ENCODE measurements at regions not wholly inside any gene's neighbourhood (a gene's known extent, or its start where the extent isn't known, plus 50 kb on each side); places are given as distances from the start of the nearest gene placed in this dataset.
"Not testable (repeated sequence)": the region's sequence is repeated elsewhere in the genome, so short reads cannot be mapped to it uniquely, and the experiment has no call there.

DNA sequence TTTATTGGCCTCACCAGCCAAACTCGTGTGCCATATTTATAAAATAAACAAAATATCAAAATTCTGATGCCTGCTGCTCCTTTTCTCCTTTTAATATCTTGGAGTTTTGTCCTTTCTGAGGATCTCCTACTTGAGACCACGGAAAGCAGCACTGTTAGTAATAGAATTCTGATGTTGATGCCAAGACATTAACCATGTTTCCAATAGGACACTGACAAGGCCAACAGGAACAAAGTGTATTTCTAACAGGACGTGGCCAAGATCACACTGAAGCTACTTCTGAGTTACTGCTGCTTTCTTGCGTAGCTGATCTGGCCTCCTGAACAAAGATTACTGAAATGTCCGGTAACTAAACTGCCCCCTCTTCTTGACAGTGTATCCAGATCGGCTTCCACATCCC, 848.5 kb downstream of the TTLL7 start:
- H3K4me1 ChIP-seq (ENCODE audit: control insufficient read depth, insufficient read depth, low read length); H3K27me3 ChIP-seq (ENCODE audit: control insufficient read depth, insufficient read depth, low read length); H3K9me3 ChIP-seq (ENCODE audit: control insufficient read depth, low read depth, low read length); H3K4me3 ChIP-seq (ENCODE audit: low read length); DNase-seq; H3K27ac ChIP-seq (ENCODE audit: low read length); H3K36me3 ChIP-seq (ENCODE audit: control insufficient read depth, insufficient read depth, low read length): not testable (repeated sequence)
- WGBS (ENCODE audit: insufficient coverage, low lambda C conversion rate): no CpG with 5 or more reads among the region's 6 CpGs

- not testable (repeated sequence) for H3K27me3 ChIP-seq (ENCODE audit: control insufficient read depth, insufficient read depth, low read length); H3K4me1 ChIP-seq (ENCODE audit: control insufficient read depth, insufficient read depth, low read length); H3K9me3 ChIP-seq (ENCODE audit: control insufficient read depth, low read depth, low read length); DNase-seq; H3K27ac ChIP-seq (ENCODE audit: low read length); H3K36me3 ChIP-seq (ENCODE audit: control insufficient read depth, insufficient read depth, low read length); H3K4me3 ChIP-seq (ENCODE audit: low read length)
- 33% methylated on average over 1 of the region's 2 CpGs for WGBS (ENCODE audit: insufficient coverage, low lambda C conversion rate)
Measured at GRCh38 chr1:83145820-83146219, 853.1 kb downstream of the TTLL7 start.

- not testable (repeated sequence) for DNase-seq; H3K9me3 ChIP-seq (ENCODE audit: control insufficient read depth, low read depth, low read length); H3K27me3 ChIP-seq (ENCODE audit: control insufficient read depth, insufficient read depth, low read length); H3K4me1 ChIP-seq (ENCODE audit: control insufficient read depth, insufficient read depth, low read length); H3K36me3 ChIP-seq (ENCODE audit: control insufficient read depth, insufficient read depth, low read length); H3K4me3 ChIP-seq (ENCODE audit: low read length); H3K27ac ChIP-seq (ENCODE audit: low read length)
- WGBS (ENCODE audit: insufficient coverage, low lambda C conversion rate): no CpG with 5 or more reads among the region's 1 CpG
Measured at GRCh38 chr1:83142802-83143201, 856.1 kb downstream of the TTLL7 start.

GRCh38 chr1:83135524-83136157, 863.3 kb downstream of the TTLL7 start:
- not testable (repeated sequence) for H3K4me3 ChIP-seq (ENCODE audit: low read length); H3K9me3 ChIP-seq (ENCODE audit: control insufficient read depth, low read depth, low read length); H3K36me3 ChIP-seq (ENCODE audit: control insufficient read depth, insufficient read depth, low read length); DNase-seq; H3K27me3 ChIP-seq (ENCODE audit: control insufficient read depth, insufficient read depth, low read length); H3K27ac ChIP-seq (ENCODE audit: low read length); H3K4me1 ChIP-seq (ENCODE audit: control insufficient read depth, insufficient read depth, low read length)
- WGBS (ENCODE audit: insufficient coverage, low lambda C conversion rate): no CpG with 5 or more reads among the region's 1 CpG

- H3K9me3 ChIP-seq (ENCODE audit: control insufficient read depth, low read depth, low read length); H3K27me3 ChIP-seq (ENCODE audit: control insufficient read depth, insufficient read depth, low read length); H3K4me1 ChIP-seq (ENCODE audit: control insufficient read depth, insufficient read depth, low read length); H3K4me3 ChIP-seq (ENCODE audit: low read length); H3K36me3 ChIP-seq (ENCODE audit: control insufficient read depth, insufficient read depth, low read length); H3K27ac ChIP-seq (ENCODE audit: low read length): not testable (repeated sequence)
- WGBS (ENCODE audit: insufficient coverage, low lambda C conversion rate): no CpG with 5 or more reads among the region's 3 CpGs
- DNase-seq: peak in 1 of 2 donors; percentile 11
Measured at GRCh38 chr1:83134322-83135014, 864.5 kb downstream of the TTLL7 start.

DNA sequence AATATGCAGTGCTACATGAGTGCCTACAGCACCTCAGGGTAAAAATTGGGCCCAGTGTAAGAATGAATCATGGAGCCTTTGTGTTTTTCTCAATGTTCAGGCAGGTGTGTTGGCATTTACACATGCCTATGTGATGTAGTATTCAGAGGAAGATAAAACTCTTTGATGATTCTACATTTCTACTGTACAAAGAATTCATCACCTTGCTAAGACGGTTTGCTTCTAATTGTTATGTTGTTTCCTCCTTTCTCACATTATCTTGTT, 867.3 kb downstream of the TTLL7 start:
- Histone ChIP-seq H3K4me1 (ENCODE audit: control insufficient read depth, insufficient read depth, low read length) (no peaks in the 10 kb centered on the region), H3K36me3 (ENCODE audit: control insufficient read depth, insufficient read depth, low read length) (no peaks in the 10 kb centered on the region), H3K27ac (ENCODE audit: low read length) (no peak overlapping the region), H3K9me3 (ENCODE audit: control insufficient read depth, low read depth, low read length) (no peaks in the 10 kb centered on the region), H3K27me3 (ENCODE audit: control insufficient read depth, insufficient read depth, low read length) (no peaks in the 10 kb centered on the region), H3K4me3 (ENCODE audit: low read length) (no peak overlapping the region)
- DNase-seq: no peak
- WGBS (ENCODE audit: insufficient coverage, low lambda C conversion rate): 100% methylated on average over 1 of the region's 1 CpG

- WGBS (ENCODE audit: insufficient coverage, low lambda C conversion rate): 93% methylated on average over 3 of the region's 3 CpGs
- Histone ChIP-seq H3K9me3 (ENCODE audit: control insufficient read depth, low read depth, low read length) (no peaks in the 10 kb centered on the region), H3K4me3 (ENCODE audit: low read length) (no peak overlapping the region), H3K27me3 (ENCODE audit: control insufficient read depth, insufficient read depth, low read length) (no peaks in the 10 kb centered on the region), H3K27ac (ENCODE audit: low read length) (no peak overlapping the region), H3K4me1 (ENCODE audit: control insufficient read depth, insufficient read depth, low read length) (no peaks in the 10 kb centered on the region), H3K36me3 (ENCODE audit: control insufficient read depth, insufficient read depth, low read length) (no peaks in the 10 kb centered on the region)
- no peak for DNase-seq
Measured at GRCh38 chr1:83130886-83131691, 867.8 kb downstream of the TTLL7 start.

DNA sequence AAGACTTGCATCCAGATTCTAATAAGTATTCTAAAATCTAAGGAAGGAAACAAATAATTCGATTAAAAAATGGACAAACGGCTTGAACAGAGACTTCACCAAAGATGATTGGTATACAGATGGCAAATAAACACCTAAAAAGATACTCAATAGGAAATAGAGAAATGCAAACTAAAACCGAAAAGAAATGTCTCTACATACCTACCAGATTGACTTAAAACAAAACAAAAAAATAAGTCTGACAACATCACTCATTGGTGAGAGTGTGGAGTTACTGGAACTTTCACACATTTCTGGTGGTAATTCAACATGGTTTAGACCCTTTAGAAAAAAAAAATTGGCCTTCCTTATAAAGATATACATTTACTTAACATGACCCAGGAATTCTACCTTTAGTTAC, 869.8 kb downstream of the TTLL7 start:
- Histone ChIP-seq H3K4me1 (ENCODE audit: control insufficient read depth, insufficient read depth, low read length) (no peaks in the 10 kb centered on the region), H3K9me3 (ENCODE audit: control insufficient read depth, low read depth, low read length) (no peaks in the 10 kb centered on the region), H3K27ac (ENCODE audit: low read length) (no peak overlapping the region), H3K36me3 (ENCODE audit: control insufficient read depth, insufficient read depth, low read length) (no peaks in the 10 kb centered on the region), H3K27me3 (ENCODE audit: control insufficient read depth, insufficient read depth, low read length) (no peaks in the 10 kb centered on the region), H3K4me3 (ENCODE audit: low read length) (no peak overlapping the region)
- DNase-seq: no peak
- no CpG with 5 or more reads among the region's 3 CpGs for WGBS (ENCODE audit: insufficient coverage, low lambda C conversion rate)

GRCh38 chr1:83125456-83125855, 873.5 kb downstream of the TTLL7 start:
- Histone ChIP-seq H3K4me1 (ENCODE audit: control insufficient read depth, insufficient read depth, low read length) (no peaks in the 10 kb centered on the region), H3K36me3 (ENCODE audit: control insufficient read depth, insufficient read depth, low read length) (no peaks in the 10 kb centered on the region), H3K4me3 (ENCODE audit: low read length) (no peak overlapping the region), H3K9me3 (ENCODE audit: control insufficient read depth, low read depth, low read length) (no peaks in the 10 kb centered on the region), H3K27me3 (ENCODE audit: control insufficient read depth, insufficient read depth, low read length) (no peaks in the 10 kb centered on the region), H3K27ac (ENCODE audit: low read length) (no peak overlapping the region)
- WGBS (ENCODE audit: insufficient coverage, low lambda C conversion rate): 83% methylated on average over 1 of the region's 2 CpGs
- no peak for DNase-seq

DNA sequence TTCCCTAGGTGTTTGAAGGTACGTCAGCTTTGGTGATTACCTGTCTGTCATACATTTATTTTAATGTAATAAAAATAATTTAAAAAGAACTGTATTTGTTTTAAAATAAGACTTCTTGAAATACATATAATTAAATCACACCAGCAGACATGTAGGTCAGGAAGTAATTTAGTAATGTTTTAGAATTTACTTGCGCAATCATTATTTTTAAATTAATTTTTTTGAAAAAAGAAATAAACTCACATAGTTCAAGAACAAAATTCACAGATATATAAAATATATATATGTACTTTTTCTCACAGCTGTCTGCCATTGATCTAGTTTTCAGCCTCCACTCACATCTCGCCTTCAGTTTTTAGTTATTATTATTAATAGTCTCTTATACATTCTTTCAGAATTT, 875.9 kb downstream of the TTLL7 start:
- 100% methylated on average over 1 of the region's 3 CpGs for WGBS (ENCODE audit: insufficient coverage, low lambda C conversion rate)
- Histone ChIP-seq H3K9me3 (ENCODE audit: control insufficient read depth, low read depth, low read length) (no peaks in the 10 kb centered on the region), H3K4me3 (ENCODE audit: low read length) (no peak overlapping the region), H3K36me3 (ENCODE audit: control insufficient read depth, insufficient read depth, low read length) (no peaks in the 10 kb centered on the region), H3K27ac (ENCODE audit: low read length) (no peak overlapping the region), H3K4me1 (ENCODE audit: control insufficient read depth, insufficient read depth, low read length) (no peaks in the 10 kb centered on the region), H3K27me3 (ENCODE audit: control insufficient read depth, insufficient read depth, low read length) (no peaks in the 10 kb centered on the region)
- DNase-seq: no peak
